Left lung (tissue), 4 donors: ENCODE measurements at regions not wholly inside any gene's neighbourhood (a gene's known extent, or its start where the extent isn't known, plus 50 kb on each side); places are given as distances from the start of the nearest gene placed in this dataset.
A peak's percentile ranks its signal among the peaks of the same experiment; 100 is the strongest.
"Not testable (repeated sequence)": the region's sequence is repeated elsewhere in the genome, so short reads cannot be mapped to it uniquely, and the experiment has no call there.

Experiments
- ATAC-seq: fragments of 200-7000 bp; cut with Tn5 transposase; one replicate; pipeline ENCODE4 v1.9.1; 2020; ENCODE audit warnings: moderate library complexity
- DNase-seq, 4 donors: peaks; one replicate each; pipeline ENCODE4 v3.0.0-alpha.2; 2013 to 2020
- H3K27ac ChIP-seq, 2 donors: fragments of 200-600 bp; sonication (generic) in 1 of 2; one replicate each; pipeline versions ENCODE4 v1.5.0 to v1.8.0; 2020 to 2021
- H3K27me3 ChIP-seq, 2 donors: fragments of 200-600 bp; sonication (generic) in 1 of 2; one replicate each; pipeline versions ENCODE4 v1.5.0 to v1.8.0; 2020 to 2021
- H3K36me3 ChIP-seq, 2 donors: fragments of 200-600 bp; sonication (generic) in 1 of 2; one replicate each; pipeline versions ENCODE4 v1.5.0 to v1.8.0; 2020 to 2021
- H3K4me1 ChIP-seq, 2 donors: fragments of 200-600 bp; one replicate each; pipeline ENCODE4 v1.8.0; 2021
- H3K4me3 ChIP-seq, 2 donors: fragments of 200-600 bp; sonication (generic) in 1 of 2; one replicate each; pipeline versions ENCODE4 v1.5.0 to v1.8.0; 2020 to 2021; ENCODE audit warnings: mild to moderate bottlenecking in 1 of 2
- H3K9me3 ChIP-seq, 2 donors: fragments of 200-600 bp; sonication (generic) in 1 of 2; one replicate each; pipeline versions ENCODE4 v1.5.0 to v1.8.0; 2020 to 2021
- CTCF ChIP-seq, 2 donors: fragments of 200-600 bp; sonication (generic) in 1 of 2; IDR thresholded peaks; one replicate each; pipeline versions ENCODE4 v1.5.0 to v1.8.0; 2021; ENCODE audit warnings: antibody characterized with exemption in 2 of 2
- intact Hi-C, 2 donors: fragments of 100-400 bp; cut with DNase I; formaldehyde crosslinking; loops; one replicate each; pipeline versions ENCODE4 v1.11.2 to v1.14.2; 2022
- donor health status: DM: no; HTN: yes; CAD: no.
- donor health status: DM: no; HTN: no; CAD: no.

DNA sequence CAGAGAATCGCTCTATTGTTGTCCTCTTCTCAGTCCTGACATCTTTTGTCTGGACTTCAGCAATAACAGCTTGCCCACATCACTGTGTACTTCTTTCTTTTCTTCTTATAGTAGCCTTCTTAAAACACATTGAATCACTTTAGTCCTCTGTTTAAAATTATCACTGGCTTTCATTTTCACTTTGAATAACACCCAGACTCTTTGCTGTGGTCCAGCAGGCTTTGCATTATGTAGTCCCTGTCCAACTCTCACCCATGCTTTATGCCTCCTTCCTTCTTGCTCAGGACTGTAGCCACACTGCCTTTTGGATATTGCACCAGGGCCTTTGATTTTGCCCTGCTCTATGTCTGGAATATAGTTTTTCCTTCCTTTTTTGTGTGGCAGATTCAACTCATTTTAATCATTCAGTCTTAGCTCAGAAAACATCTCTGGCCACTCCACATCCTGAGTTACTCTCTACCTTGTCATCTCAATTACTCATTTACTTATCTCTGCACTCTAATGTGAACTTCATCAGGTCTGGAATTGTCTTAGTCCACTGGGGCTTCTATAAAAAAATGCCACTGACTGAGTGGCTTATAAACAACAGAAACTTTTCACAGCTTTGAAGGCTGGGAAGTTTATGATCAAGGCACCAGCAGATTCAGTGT is 168.2 kb downstream of the C4orf33 start:
- intact Hi-C loops: no loop called here
- Histone ChIP-seq H3K4me1 (no peaks in the 10 kb centered on the region), H3K36me3 (no peaks in the 10 kb centered on the region), H3K27ac (no peak overlapping the region), H3K27me3 (no peaks in the 10 kb centered on the region), H3K4me3 (no peak overlapping the region), H3K9me3 (no peaks in the 10 kb centered on the region)
- ATAC-seq (no peak), DNase-seq (no peak)
- TF ChIP-seq CTCF (IDR thresholded peaks at IDR 0.05): no peak

DNA sequence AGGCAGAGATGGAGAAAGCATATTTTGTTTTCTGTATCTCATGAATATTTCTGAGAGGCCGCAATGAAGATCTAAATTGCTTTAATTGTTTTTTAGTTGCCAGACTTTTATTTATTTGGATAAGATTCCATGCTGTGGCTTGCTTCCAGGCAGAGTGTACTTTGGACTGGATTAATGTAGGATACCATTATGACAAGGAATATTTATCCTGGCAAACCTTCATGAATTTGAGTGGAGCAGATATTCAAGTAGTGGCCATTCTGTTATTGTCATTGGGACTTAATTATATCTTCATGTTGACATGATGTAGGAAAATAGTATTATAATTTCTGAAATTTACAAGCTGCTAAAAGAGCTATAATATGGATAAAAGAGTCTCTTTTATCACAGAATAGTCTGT is 182.9 kb downstream of the C4orf33 start:
- intact Hi-C loops: no loop called here
- DNase-seq (peak in 2 of 4 donors; percentile 60 to 67), ATAC-seq (no peak)
- TF ChIP-seq CTCF (IDR thresholded peaks at IDR 0.05): no peak
- H3K36me3 ChIP-seq: no peaks in the 10 kb centered on the region
- H3K27me3 ChIP-seq: no peaks in the 10 kb centered on the region
- no peaks in the 10 kb centered on the region for H3K4me1 ChIP-seq
- H3K9me3 ChIP-seq: no peaks in the 10 kb centered on the region
- H3K4me3 ChIP-seq: no peak overlapping the region
- H3K27ac ChIP-seq: no peak overlapping the region

DNA sequence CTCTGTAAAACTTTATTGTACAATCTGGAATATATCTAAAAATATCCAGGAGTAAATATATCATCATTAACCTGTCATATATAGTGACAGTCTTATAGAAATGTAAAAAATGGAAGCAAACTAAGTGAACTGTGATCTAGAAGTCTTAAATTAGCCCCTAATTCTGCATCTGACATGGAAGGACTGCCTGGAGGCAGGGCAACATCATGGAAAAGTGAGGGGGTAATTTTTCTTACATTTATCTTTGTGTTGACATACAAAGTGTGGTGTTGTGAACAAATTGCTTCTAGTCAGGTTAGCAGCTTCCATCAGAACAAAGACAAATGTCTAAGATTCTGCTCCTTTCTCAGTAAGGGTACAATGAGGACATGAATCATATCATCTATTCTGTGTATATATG is 186.3 kb downstream of the C4orf33 start:
- no peaks in the 10 kb centered on the region for H3K4me1 ChIP-seq
- H3K9me3 ChIP-seq: peaks cover 0 to 2% of the 10 kb centered on the region in 2 donors
- ATAC-seq (no peak), DNase-seq (no peak)
- no peak overlapping the region for H3K4me3 ChIP-seq
- intact Hi-C loops: no loop called here
- no peaks in the 10 kb centered on the region for H3K36me3 ChIP-seq
- no peaks in the 10 kb centered on the region for H3K27me3 ChIP-seq
- TF ChIP-seq CTCF (IDR thresholded peaks at IDR 0.05): no peak
- no peak overlapping the region for H3K27ac ChIP-seq

- intact Hi-C loops, H3K27ac ChIP-seq, ATAC-seq: not testable (repeated sequence)
Observed at GRCh38 chr4:129292194-129292593, 196.2 kb downstream of the C4orf33 start.

GRCh38 chr4:129314781-129315180 is 218.8 kb downstream of the C4orf33 start:
- Histone ChIP-seq H3K9me3 (no peaks in the 10 kb centered on the region), H3K27ac (no peak overlapping the region), H3K4me3 (no peak overlapping the region), H3K36me3 (no peaks in the 10 kb centered on the region), H3K4me1 (no peaks in the 10 kb centered on the region), H3K27me3 (no peaks in the 10 kb centered on the region)
- DNase-seq: no peak
- TF ChIP-seq CTCF (IDR thresholded peaks at IDR 0.05): no peak
- no peak for ATAC-seq
- intact Hi-C loops: no loop called here

More at GRCh38 chr4:129292194-129292593, 196.2 kb downstream of the C4orf33 start:
- not testable (repeated sequence) for H3K4me1 ChIP-seq, H3K27me3 ChIP-seq, DNase-seq, H3K9me3 ChIP-seq, H3K36me3 ChIP-seq, H3K4me3 ChIP-seq

DNA sequence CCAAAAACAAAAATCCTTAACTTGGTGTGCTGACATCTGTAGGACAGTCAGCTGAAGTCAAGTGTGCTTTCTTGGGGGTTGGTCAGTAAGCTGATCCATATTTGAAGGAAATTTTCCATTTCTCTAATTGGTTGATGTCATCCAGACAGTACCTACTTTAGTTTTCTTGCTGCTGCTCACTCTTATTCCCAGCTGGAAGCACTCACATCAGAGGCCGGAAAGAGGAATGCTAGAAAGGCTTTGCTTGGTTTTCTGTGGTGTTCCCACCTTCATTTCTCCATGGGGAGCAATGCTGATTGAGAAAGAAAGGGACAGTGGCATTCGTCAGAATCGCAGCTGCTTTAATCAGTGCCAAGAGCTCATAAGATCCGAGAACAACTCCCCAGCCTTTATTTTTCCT is 227.0 kb downstream of the C4orf33 start:
- DNase-seq (no peak), ATAC-seq (no peak)
- H3K4me3 ChIP-seq: no peak overlapping the region
- H3K36me3 ChIP-seq: no peaks in the 10 kb centered on the region
- H3K4me1 ChIP-seq: no peaks in the 10 kb centered on the region
- no peak overlapping the region for H3K27ac ChIP-seq
- no peak for TF ChIP-seq CTCF (IDR thresholded peaks at IDR 0.05)
- no peaks in the 10 kb centered on the region for H3K27me3 ChIP-seq
- intact Hi-C loops: no loop called here
- H3K9me3 ChIP-seq: no peaks in the 10 kb centered on the region
